Keratinocyte (primary cell): ENCODE measurements at regions not wholly inside any gene's neighbourhood (a gene's known extent, or its start where the extent isn't known, plus 50 kb on each side); places are given as distances from the start of the nearest gene placed in this dataset.

Source experiments
- DNase-seq: peaks from one replicate; pipeline ENCODE4 v3.0.0-alpha.2; 2011; ENCODE audit warnings: low read depth, missing footprints, low spot score
- FAIRE-seq: peaks from 2 replicates; lab custom pipeline; 2011; peaks lifted over from hg19 to GRCh38; lab: Jason Lieb, UNC
- H2AFZ ChIP-seq: 2 replicates; pipeline ENCODE4 v1.6.0; 2012; ENCODE audit warnings: low read length, control low read depth, inconsistent platforms; ENCODE audit not compliant: control insufficient read depth
- H3K27ac ChIP-seq: 2 replicates; pipeline ENCODE4 v1.5.1; 2011; ENCODE audit warnings: low read length; ENCODE audit not compliant: control insufficient read depth, insufficient read depth
- H3K27me3 ChIP-seq: 3 replicates; pipeline ENCODE4 v1.6.0; 2011; ENCODE audit warnings: low read length; ENCODE audit not compliant: control insufficient read depth, insufficient read depth; ENCODE audit errors: extremely low read depth
- H3K36me3 ChIP-seq, 2 experiments: 2 replicates in 1 of 2; 3 replicates in 1 of 2; pipeline ENCODE4 v1.5.1; 2011; ENCODE audit warnings: low read length in 2 of 2, mild to moderate bottlenecking in 1 of 2; ENCODE audit not compliant: control insufficient read depth in 2 of 2, insufficient read depth in 2 of 2; ENCODE audit errors: extremely low read depth in 1 of 2
- H3K4me1 ChIP-seq: 3 replicates; pipeline ENCODE4 v1.5.1; 2011; ENCODE audit warnings: low read length; ENCODE audit not compliant: control insufficient read depth, insufficient read depth; ENCODE audit errors: extremely low read depth
- H3K4me2 ChIP-seq: 3 replicates; pipeline ENCODE4 v1.6.0; 2011; ENCODE audit warnings: low read depth, low read length; ENCODE audit not compliant: control insufficient read depth, insufficient read depth; ENCODE audit errors: extremely low read depth
- H3K4me3 ChIP-seq, 3 experiments: fragments of 200-600 bp in 1 of 3; sonication (generic) in 1 of 3; 2 replicates in 2 of 3; 3 replicates in 1 of 3; pipeline ENCODE4 v1.5.1; 2011 to 2016; ENCODE audit warnings: low read length in 3 of 3, mild to moderate bottlenecking in 3 of 3, control low read depth in 2 of 3, inconsistent platforms in 1 of 3, low read depth in 1 of 3, mixed read lengths in 1 of 3, mixed run types in 1 of 3, moderate library complexity in 1 of 3; ENCODE audit not compliant: control insufficient read depth in 2 of 3, insufficient read depth in 2 of 3; ENCODE audit errors: extremely low read depth in 1 of 3
- H3K79me2 ChIP-seq: 2 replicates; pipeline ENCODE4 v1.6.0; 2012; ENCODE audit warnings: low read length; ENCODE audit not compliant: control insufficient read depth, insufficient read depth
- H3K9ac ChIP-seq: 3 replicates; pipeline ENCODE4 v1.6.0; 2011; ENCODE audit warnings: low read length; ENCODE audit not compliant: control insufficient read depth, insufficient read depth; ENCODE audit errors: extremely low read depth
- H3K9me1 ChIP-seq: 3 replicates; pipeline ENCODE4 v1.6.0; 2011; ENCODE audit warnings: low read length; ENCODE audit not compliant: control insufficient read depth, insufficient read depth; ENCODE audit errors: extremely low read depth
- H3K9me3 ChIP-seq: 2 replicates; pipeline ENCODE4 v1.5.1; 2012; ENCODE audit warnings: low read depth, low read length; ENCODE audit not compliant: control insufficient read depth
- H4K20me1 ChIP-seq: 3 replicates; pipeline ENCODE4 v1.6.0; 2011; ENCODE audit warnings: low read length; ENCODE audit not compliant: control insufficient read depth, insufficient read depth; ENCODE audit errors: extremely low read depth
- EZH2 ChIP-seq: IDR thresholded peaks from one replicate; pipeline ENCODE4 v1.6.1; 2012; ENCODE audit warnings: inconsistent platforms, mild to moderate bottlenecking, low read length, moderate library complexity
- dilution Hi-C: fragments of 300-500 bp; cut with MboI; formaldehyde crosslinking; loops from one replicate; pipeline ENCODE4 v1.7.0; 2020; ENCODE audit warnings: low sequenced_read_pairs; ENCODE audit not compliant: extremely low pct_ligation_motif_present
- TF ChIP-seq, protein P1 (sequence below), 3 experiments: IDR thresholded peaks in 1 of 3; conservative IDR thresholded peaks in 1 of 3; optimal IDR thresholded peaks in 1 of 3; 2 replicates in 2 of 3; 3 replicates in 1 of 3; pipeline versions ENCODE3 to v1.5.1; 2011; ENCODE audit warnings: low read length in 3 of 3, mild to moderate bottlenecking in 3 of 3, moderate library complexity in 2 of 3, control low read depth in 1 of 3, inconsistent platforms in 1 of 3; ENCODE audit not compliant: insufficient read depth in 2 of 3; ENCODE audit errors: extremely low read depth in 1 of 3

GRCh38 chr20:24317224-24317623 is 152.2 kb upstream of the SYNDIG1 start:
- no peaks in the 10 kb centered on the region for H3K79me2 ChIP-seq
- dilution Hi-C loops: no loop called here
- peaks cover 6% of the 10 kb centered on the region for H3K4me1 ChIP-seq
- TF ChIP-seq, protein P1, sequence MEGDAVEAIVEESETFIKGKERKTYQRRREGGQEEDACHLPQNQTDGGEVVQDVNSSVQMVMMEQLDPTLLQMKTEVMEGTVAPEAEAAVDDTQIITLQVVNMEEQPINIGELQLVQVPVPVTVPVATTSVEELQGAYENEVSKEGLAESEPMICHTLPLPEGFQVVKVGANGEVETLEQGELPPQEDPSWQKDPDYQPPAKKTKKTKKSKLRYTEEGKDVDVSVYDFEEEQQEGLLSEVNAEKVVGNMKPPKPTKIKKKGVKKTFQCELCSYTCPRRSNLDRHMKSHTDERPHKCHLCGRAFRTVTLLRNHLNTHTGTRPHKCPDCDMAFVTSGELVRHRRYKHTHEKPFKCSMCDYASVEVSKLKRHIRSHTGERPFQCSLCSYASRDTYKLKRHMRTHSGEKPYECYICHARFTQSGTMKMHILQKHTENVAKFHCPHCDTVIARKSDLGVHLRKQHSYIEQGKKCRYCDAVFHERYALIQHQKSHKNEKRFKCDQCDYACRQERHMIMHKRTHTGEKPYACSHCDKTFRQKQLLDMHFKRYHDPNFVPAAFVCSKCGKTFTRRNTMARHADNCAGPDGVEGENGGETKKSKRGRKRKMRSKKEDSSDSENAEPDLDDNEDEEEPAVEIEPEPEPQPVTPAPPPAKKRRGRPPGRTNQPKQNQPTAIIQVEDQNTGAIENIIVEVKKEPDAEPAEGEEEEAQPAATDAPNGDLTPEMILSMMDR (optimal IDR thresholded peaks at IDR 0.05 in 1 of 3, IDR thresholded peaks at IDR 0.05 in 1 of 3, conservative IDR thresholded peaks at IDR 0.05 in 1 of 3; ENCODE audit: extremely low read depth in 1 of 3, insufficient read depth in 2 of 3, low read length in 3 of 3): no peak
- TF ChIP-seq EZH2: no peak
- H3K36me3 ChIP-seq: no peaks in the 10 kb centered on the region
- FAIRE-seq (no peak), DNase-seq (no peak)
- no peaks in the 10 kb centered on the region for H3K9me1 ChIP-seq
- no peak overlapping the region for H3K27ac ChIP-seq
- no peaks in the 10 kb centered on the region for H3K9me3 ChIP-seq
- H3K9ac ChIP-seq: no peak overlapping the region
- no peak overlapping the region for H2AFZ ChIP-seq
- H4K20me1 ChIP-seq: no peaks in the 10 kb centered on the region
- no peak overlapping the region for H3K4me3 ChIP-seq
- H3K4me2 ChIP-seq: no peak overlapping the region
- H3K27me3 ChIP-seq: no peaks in the 10 kb centered on the region

GRCh38 chr20:24316731-24317130 is 152.7 kb upstream of the SYNDIG1 start:
- H3K4me2 ChIP-seq: no peak overlapping the region
- no peaks in the 10 kb centered on the region for H3K9me3 ChIP-seq
- H3K27ac ChIP-seq: no peak overlapping the region
- no peaks in the 10 kb centered on the region for H3K36me3 ChIP-seq
- FAIRE-seq (no peak), DNase-seq (no peak)
- no peaks in the 10 kb centered on the region for H4K20me1 ChIP-seq
- TF ChIP-seq, protein P1 (optimal IDR thresholded peaks at IDR 0.05 in 1 of 3, IDR thresholded peaks at IDR 0.05 in 1 of 3, conservative IDR thresholded peaks at IDR 0.05 in 1 of 3; ENCODE audit: extremely low read depth in 1 of 3, insufficient read depth in 2 of 3, low read length in 3 of 3): no peak
- no peak for TF ChIP-seq EZH2
- H3K9me1 ChIP-seq: no peaks in the 10 kb centered on the region
- no peak overlapping the region for H2AFZ ChIP-seq
- H3K9ac ChIP-seq: no peak overlapping the region
- dilution Hi-C loops: no loop called here
- H3K4me3 ChIP-seq: no peak overlapping the region
- no peaks in the 10 kb centered on the region for H3K79me2 ChIP-seq
- H3K27me3 ChIP-seq: no peaks in the 10 kb centered on the region
- peaks cover 6% of the 10 kb centered on the region for H3K4me1 ChIP-seq
